Right lobe of liver (tissue), 6 donors: ENCODE measurements at regions not wholly inside any gene's neighbourhood (a gene's known extent, or its start where the extent isn't known, plus 50 kb on each side); places are given as distances from the start of the nearest gene placed in this dataset.

Experiments used
- ATAC-seq, 4 donors: fragments of 200-7000 bp; cut with Tn5 transposase; one replicate each; pipeline ENCODE4 v1.9.1; 2020; ENCODE audit warnings: mild to moderate bottlenecking in 4 of 4, moderate library complexity in 4 of 4
- DNase-seq, 3 donors: peaks; one replicate each; pipeline ENCODE4 v3.0.0-alpha.2; 2020
- H3K27ac ChIP-seq, 3 donors: fragments of 200-600 bp; one replicate each; pipeline ENCODE4 v1.8.0; 2022
- H3K27me3 ChIP-seq, 2 donors: fragments of 200-600 bp; one replicate each; pipeline ENCODE4 v1.8.0; 2022
- H3K36me3 ChIP-seq, 4 donors: fragments of 200-600 bp; sonication (generic) in 1 of 4; one replicate each; pipeline versions ENCODE4 v1.5.1 to v1.8.0; 2017 to 2022; ENCODE audit warnings: control low read depth in 1 of 4
- H3K4me1 ChIP-seq, 4 donors: fragments of 200-600 bp; sonication (generic) in 1 of 4; one replicate each; pipeline versions ENCODE4 v1.5.1 to v1.8.0; 2017 to 2022; ENCODE audit warnings: control low read depth in 1 of 4
- H3K4me3 ChIP-seq, 3 donors: fragments of 200-600 bp; one replicate each; pipeline ENCODE4 v1.8.0; 2022
- H3K9me3 ChIP-seq, 4 donors: fragments of 200-600 bp; sonication (generic) in 1 of 4; one replicate each; pipeline versions ENCODE4 v1.5.1 to v1.8.0; 2017 to 2022; ENCODE audit warnings: control low read depth in 1 of 4
- CTCF ChIP-seq, 4 donors: fragments of 200-600 bp in 3 of 4; fragments of 450-650 bp in 1 of 4; IDR thresholded peaks; one replicate each; pipeline versions ENCODE4 v1.5.1 to v1.8.0; 2016 to 2022; ENCODE audit warnings: antibody characterized with exemption in 4 of 4, mild to moderate bottlenecking in 2 of 4
- POLR2A ChIP-seq: fragments of 450-650 bp; IDR thresholded peaks from one replicate; pipeline ENCODE4 v1.6.1; 2017; ENCODE audit warnings: antibody characterized with exemption, mild to moderate bottlenecking
- WGBS: methylation state at CpG from one replicate; pipeline ENCODE4 v1.1.6; 2018; ENCODE audit warnings: low coverage, low lambda C conversion rate; ENCODE audit not compliant: insufficient coverage; ENCODE audit errors: missing lambda C conversion rate; 5-methylcytosine and 5-hydroxymethylcytosine counted together
- intact Hi-C, 2 donors: fragments of 100-400 bp; cut with DNase I; formaldehyde crosslinking; loops; one replicate each; pipeline versions ENCODE4 v1.11.2 to v1.14.1; 2022
- donor health status: DM: no; HTN: yes; CAD: no.
- donor health status: DM: no; HTN: no; CAD: no.
- donor health status: DM: no; HTN: no; CAD: no.
- donor health status: DM: no; HTN: yes; CAD: no.
- donor health status: DM: no; HTN: yes; CAD: no.

GRCh38 chr2:64393383-64394010, 60.5 kb upstream of the LGALSL start:
- 96% methylated on average over 3 of the region's 3 CpGs for WGBS
- peaks cover 0 to 43% (median 21%) of the 10 kb centered on the region in 4 donors for H3K4me1 ChIP-seq
- DNase-seq: no peak
- no peak overlapping the region for H3K4me3 ChIP-seq
- no peaks in the 10 kb centered on the region for H3K9me3 ChIP-seq
- TF ChIP-seq CTCF (IDR thresholded peaks at IDR 0.05) (no peak), POLR2A (no peak)
- no peak for ATAC-seq
- H3K36me3 ChIP-seq: no peaks in the 10 kb centered on the region
- intact Hi-C loops: no loop called here
- H3K27ac ChIP-seq: peak overlapping the region in 2 of 3 donors; percentile 9 to 50
- H3K27me3 ChIP-seq: no peaks in the 10 kb centered on the region

- intact Hi-C loops: no loop called here
- DNase-seq: no peak
- no peak for TF ChIP-seq POLR2A
- TF ChIP-seq CTCF (IDR thresholded peaks at IDR 0.05): no peak
- peak overlapping the region in 2 of 3 donors; percentile 9 to 50 for H3K27ac ChIP-seq
- WGBS: 35% methylated on average over 3 of the region's 3 CpGs
- peak; percentile 64 to 76 (median 74) for ATAC-seq
- no peaks in the 10 kb centered on the region for H3K27me3 ChIP-seq
- no peak overlapping the region for H3K4me3 ChIP-seq
- peaks cover 0 to 43% (median 21%) of the 10 kb centered on the region in 4 donors for H3K4me1 ChIP-seq
- H3K9me3 ChIP-seq: no peaks in the 10 kb centered on the region
- H3K36me3 ChIP-seq: no peaks in the 10 kb centered on the region
Measured at GRCh38 chr2:64394153-64394552, 59.8 kb upstream of the LGALSL start.

GRCh38 chr2:64396001-64396400, 58.0 kb upstream of the LGALSL start:
- H3K36me3 ChIP-seq: no peaks in the 10 kb centered on the region
- DNase-seq: peak in 1 of 3 donors; percentile 23
- H3K9me3 ChIP-seq: no peaks in the 10 kb centered on the region
- 93% methylated on average over 3 of the region's 5 CpGs for WGBS
- H3K27ac ChIP-seq: no peak overlapping the region
- peaks cover 0 to 45% (median 20%) of the 10 kb centered on the region in 4 donors for H3K4me1 ChIP-seq
- intact Hi-C loops: no loop called here
- ATAC-seq: no peak
- no peak for TF ChIP-seq POLR2A
- no peak for TF ChIP-seq CTCF (IDR thresholded peaks at IDR 0.05)
- no peak overlapping the region for H3K4me3 ChIP-seq
- H3K27me3 ChIP-seq: no peaks in the 10 kb centered on the region

- Histone ChIP-seq H3K4me3 (no peak overlapping the region), H3K27ac (no peak overlapping the region), H3K4me1 (peaks cover 0 to 45% (median 17%) of the 10 kb centered on the region in 4 donors), H3K36me3 (no peaks in the 10 kb centered on the region), H3K9me3 (no peaks in the 10 kb centered on the region), H3K27me3 (no peaks in the 10 kb centered on the region)
- intact Hi-C loops: no loop called here
- DNase-seq: peak in 1 of 3 donors; percentile 19
- TF ChIP-seq CTCF (IDR thresholded peaks at IDR 0.05): no peak
- TF ChIP-seq POLR2A: no peak
- ATAC-seq: no peak
- 80% methylated on average over 1 of the region's 2 CpGs for WGBS
Measured at GRCh38 chr2:64396551-64396950, 57.4 kb upstream of the LGALSL start.
